Prostate gland (tissue), 2 donors: ENCODE measurements at regions not wholly inside any gene's neighbourhood (a gene's known extent, or its start where the extent isn't known, plus 50 kb on each side); places are given as distances from the start of the nearest gene placed in this dataset.

Experiments used
- DNase-seq: peaks from one replicate; pipeline ENCODE4 v3.0.0-alpha.2; 2019; ENCODE audit warnings: low spot score
- H3K27ac ChIP-seq, 2 donors: fragments of 200-600 bp; sonication (generic); 2 replicates each; pipeline ENCODE4 v1.5.1; 2017 to 2019
- H3K27me3 ChIP-seq: fragments of 200-600 bp; sonication (generic); replicated peaks from 2 replicates; pipeline ENCODE4 v1.5.1; 2019; ENCODE audit not compliant: insufficient read depth
- H3K36me3 ChIP-seq, 2 donors: fragments of 200-600 bp; sonication (generic); 1 replicate in 1 of 2; 2 replicates in 1 of 2; pipeline versions ENCODE4 v1.5.1 to v1.8.1; 2017 to 2019
- H3K4me1 ChIP-seq: fragments of 200-600 bp; sonication (generic); replicated peaks from 2 replicates; pipeline ENCODE4 v1.5.1; 2019
- H3K4me3 ChIP-seq, 2 donors: fragments of 200-600 bp; sonication (generic); 2 replicates each; pipeline ENCODE4 v1.5.1; 2017 to 2019
- H3K9me3 ChIP-seq: fragments of 200-600 bp; sonication (generic); 2 replicates; pipeline ENCODE4 v1.5.1; 2017
- POLR2A ChIP-seq: fragments of 450-650 bp; IDR thresholded peaks from one replicate; pipeline ENCODE4 v1.6.1; 2016; ENCODE audit warnings: antibody characterized with exemption, mild to moderate bottlenecking
- POLR2AphosphoS5 ChIP-seq: sonication (generic); formaldehyde crosslinking; IDR thresholded peaks from one replicate; pipeline ENCODE4 v1.6.1; 2017; ENCODE audit warnings: antibody characterized with exemption
- WGBS: methylation state at CpG from one replicate; pipeline ENCODE4 v1.1.5; 2018; 5-methylcytosine and 5-hydroxymethylcytosine counted together
- intact Hi-C: fragments of 100-400 bp; cut with DNase I; formaldehyde crosslinking; loops from one replicate; pipeline ENCODE4 v1.14.2; 2022
- TF ChIP-seq, protein P1 (sequence below), 4 experiments: fragments of 200-600 bp in 2 of 4; fragments of 450-650 bp in 2 of 4; sonication (generic) in 2 of 4; IDR thresholded peaks; 1 replicate in 3 of 4; 2 replicates in 1 of 4; pipeline ENCODE4 v1.5.1; 2016 to 2019; ENCODE audit warnings: antibody characterized with exemption in 4 of 4, mild to moderate bottlenecking in 2 of 4, moderate library complexity in 2 of 4

DNA sequence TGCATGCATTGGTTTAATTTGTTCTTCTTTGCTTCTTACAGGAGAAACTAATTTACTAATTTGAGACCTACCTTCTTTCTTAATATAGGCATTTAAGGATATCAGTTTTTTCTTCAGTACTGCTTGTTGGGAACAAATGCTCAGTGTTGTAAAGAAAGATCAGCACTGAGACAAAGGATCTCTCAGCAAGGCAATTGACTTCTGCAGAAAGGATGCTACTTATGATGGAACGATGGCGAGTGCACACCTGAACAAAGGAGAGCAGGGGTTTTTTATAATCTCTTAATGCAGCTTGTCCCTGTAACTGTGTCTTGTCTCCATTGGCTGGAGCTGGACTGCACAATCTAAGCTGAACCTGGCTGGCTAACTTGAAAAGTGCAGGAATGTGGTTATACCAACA is 64.2 kb downstream of the RPP21 start:
- Histone ChIP-seq H3K27ac (no peak overlapping the region), H3K4me3 (no peak overlapping the region), H3K9me3 (no peaks in the 10 kb centered on the region), H3K4me1 (no peaks in the 10 kb centered on the region), H3K27me3 (no peaks in the 10 kb centered on the region), H3K36me3 (no peaks in the 10 kb centered on the region)
- DNase-seq: no peak
- 45% methylated on average over 2 of the region's 2 CpGs for WGBS
- intact Hi-C loops: no loop called here
- TF ChIP-seq POLR2A (no peak), POLR2AphosphoS5 (no peak)
- TF ChIP-seq, protein P1, sequence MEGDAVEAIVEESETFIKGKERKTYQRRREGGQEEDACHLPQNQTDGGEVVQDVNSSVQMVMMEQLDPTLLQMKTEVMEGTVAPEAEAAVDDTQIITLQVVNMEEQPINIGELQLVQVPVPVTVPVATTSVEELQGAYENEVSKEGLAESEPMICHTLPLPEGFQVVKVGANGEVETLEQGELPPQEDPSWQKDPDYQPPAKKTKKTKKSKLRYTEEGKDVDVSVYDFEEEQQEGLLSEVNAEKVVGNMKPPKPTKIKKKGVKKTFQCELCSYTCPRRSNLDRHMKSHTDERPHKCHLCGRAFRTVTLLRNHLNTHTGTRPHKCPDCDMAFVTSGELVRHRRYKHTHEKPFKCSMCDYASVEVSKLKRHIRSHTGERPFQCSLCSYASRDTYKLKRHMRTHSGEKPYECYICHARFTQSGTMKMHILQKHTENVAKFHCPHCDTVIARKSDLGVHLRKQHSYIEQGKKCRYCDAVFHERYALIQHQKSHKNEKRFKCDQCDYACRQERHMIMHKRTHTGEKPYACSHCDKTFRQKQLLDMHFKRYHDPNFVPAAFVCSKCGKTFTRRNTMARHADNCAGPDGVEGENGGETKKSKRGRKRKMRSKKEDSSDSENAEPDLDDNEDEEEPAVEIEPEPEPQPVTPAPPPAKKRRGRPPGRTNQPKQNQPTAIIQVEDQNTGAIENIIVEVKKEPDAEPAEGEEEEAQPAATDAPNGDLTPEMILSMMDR (IDR thresholded peaks at IDR 0.05): no peak

DNA sequence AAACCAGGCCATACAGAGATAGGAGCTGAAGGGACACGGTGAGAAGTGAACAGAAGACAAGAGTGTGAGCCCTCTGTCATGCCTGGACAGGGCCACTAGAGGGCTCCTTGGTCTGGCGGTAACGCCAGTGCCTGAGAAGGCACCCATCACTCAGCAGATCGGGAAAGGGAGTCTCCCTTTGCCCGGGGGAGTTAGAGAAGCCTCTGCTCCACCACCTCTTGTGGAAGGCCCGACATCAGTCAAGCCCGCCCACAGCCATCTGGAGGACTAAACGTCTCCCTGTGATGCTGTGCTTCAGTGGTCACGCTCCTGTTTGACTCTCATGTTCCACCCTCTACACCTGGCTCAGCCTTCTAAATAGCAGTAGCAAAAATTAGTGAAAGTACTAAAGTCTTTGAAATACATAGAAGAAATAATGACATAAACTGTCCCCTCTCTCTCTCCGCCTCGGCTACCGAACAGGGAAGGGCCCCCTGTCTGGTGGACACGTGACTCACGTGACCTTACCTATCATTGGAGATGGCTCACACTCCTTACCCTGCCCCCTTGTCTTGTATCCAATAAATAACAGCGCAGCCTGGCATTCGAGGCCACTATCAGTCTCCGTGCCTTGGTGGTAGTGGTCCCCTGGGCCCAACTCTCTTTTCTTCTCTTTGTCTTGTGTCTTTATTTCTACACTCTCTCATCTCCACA is 66.7 kb downstream of the RPP21 start:
- no peaks in the 10 kb centered on the region for H3K27me3 ChIP-seq
- intact Hi-C loops: no loop called here
- H3K27ac ChIP-seq: no peak overlapping the region
- peak; percentile 16 for DNase-seq
- no peaks in the 10 kb centered on the region for H3K9me3 ChIP-seq
- TF ChIP-seq, protein P1 (IDR thresholded peaks at IDR 0.05): peak in 3 of 4 experiments; percentile 12 to 54 (median 53)
- no peak for TF ChIP-seq POLR2AphosphoS5
- no peaks in the 10 kb centered on the region for H3K4me1 ChIP-seq
- H3K4me3 ChIP-seq: no peak overlapping the region
- 34% methylated on average over 17 of the region's 17 CpGs for WGBS
- no peaks in the 10 kb centered on the region for H3K36me3 ChIP-seq

DNA sequence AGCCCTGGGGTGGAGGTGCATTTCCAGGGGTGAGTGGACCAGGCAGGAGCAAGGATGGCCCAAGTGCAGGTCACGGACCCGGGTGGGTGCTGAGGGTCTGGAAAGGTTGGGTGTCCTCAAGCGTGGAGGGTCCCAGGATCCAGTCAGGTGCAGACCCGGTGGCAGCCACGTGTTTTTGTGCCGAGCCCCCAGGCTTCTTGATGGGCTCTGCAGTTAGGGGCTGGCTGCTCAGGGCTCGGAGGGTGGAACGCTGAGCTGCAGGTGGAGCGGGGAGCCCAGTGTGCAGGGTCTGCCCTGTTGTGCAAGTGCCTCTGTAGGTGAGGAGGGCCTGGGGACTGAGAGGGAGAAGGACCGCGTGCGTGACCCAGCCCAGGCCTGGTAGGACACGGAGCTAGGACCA is 70.9 kb upstream of the HLA-E start:
- intact Hi-C loops: no loop called here
- Histone ChIP-seq H3K4me3 (no peak overlapping the region), H3K27ac (no peak overlapping the region), H3K36me3 (no peaks in the 10 kb centered on the region), H3K9me3 (no peaks in the 10 kb centered on the region), H3K27me3 (no peaks in the 10 kb centered on the region), H3K4me1 (no peaks in the 10 kb centered on the region)
- WGBS: 82% methylated on average over 10 of the region's 13 CpGs
- no peak for DNase-seq
- no peak for TF ChIP-seq POLR2A
- TF ChIP-seq POLR2AphosphoS5: no peak
- TF ChIP-seq, protein P1 (IDR thresholded peaks at IDR 0.05): no peak

DNA sequence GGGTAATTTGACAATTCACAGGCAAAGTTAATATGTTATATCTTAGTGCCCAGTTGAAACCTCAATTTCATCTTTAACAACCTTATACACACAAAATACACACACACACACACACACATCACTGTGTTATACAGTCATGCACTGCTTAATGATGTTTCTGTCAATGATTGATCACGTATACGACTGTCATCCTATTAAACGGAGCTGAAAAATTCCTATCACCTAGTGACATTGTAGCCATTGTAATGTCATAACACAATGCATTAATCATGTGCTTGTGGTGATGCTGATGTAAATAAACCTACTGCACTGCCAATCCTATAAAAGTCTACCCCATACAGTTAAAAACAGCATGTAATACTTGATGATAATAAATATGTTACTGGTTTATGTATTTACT is 64.8 kb upstream of the HLA-E start:
- no peak overlapping the region for H3K4me3 ChIP-seq
- no peak for TF ChIP-seq POLR2A
- TF ChIP-seq, protein P1 (IDR thresholded peaks at IDR 0.05): no peak
- TF ChIP-seq POLR2AphosphoS5: no peak
- H3K27ac ChIP-seq: no peak overlapping the region
- WGBS: 62% methylated on average over 3 of the region's 3 CpGs
- intact Hi-C loops: no loop called here
- H3K27me3 ChIP-seq: no peaks in the 10 kb centered on the region
- no peaks in the 10 kb centered on the region for H3K36me3 ChIP-seq
- no peak for DNase-seq
- no peaks in the 10 kb centered on the region for H3K4me1 ChIP-seq
- H3K9me3 ChIP-seq: no peaks in the 10 kb centered on the region
